Right hindlimb (tissue), 1 donor: ENCODE measurements at regions not wholly inside any gene's neighbourhood (a gene's known extent, or its start where the extent isn't known, plus 50 kb on each side); places are given as distances from the start of the nearest gene placed in this dataset.
A peak's percentile ranks its signal among the peaks of the same experiment; 100 is the strongest.
"Not testable (repeated sequence)": the region's sequence is repeated elsewhere in the genome, so short reads cannot be mapped to it uniquely, and the experiment has no call there.

Experiments
- DNase-seq: peaks from one replicate; pipeline ENCODE4 v3.0.0-alpha.2; 2018

DNA sequence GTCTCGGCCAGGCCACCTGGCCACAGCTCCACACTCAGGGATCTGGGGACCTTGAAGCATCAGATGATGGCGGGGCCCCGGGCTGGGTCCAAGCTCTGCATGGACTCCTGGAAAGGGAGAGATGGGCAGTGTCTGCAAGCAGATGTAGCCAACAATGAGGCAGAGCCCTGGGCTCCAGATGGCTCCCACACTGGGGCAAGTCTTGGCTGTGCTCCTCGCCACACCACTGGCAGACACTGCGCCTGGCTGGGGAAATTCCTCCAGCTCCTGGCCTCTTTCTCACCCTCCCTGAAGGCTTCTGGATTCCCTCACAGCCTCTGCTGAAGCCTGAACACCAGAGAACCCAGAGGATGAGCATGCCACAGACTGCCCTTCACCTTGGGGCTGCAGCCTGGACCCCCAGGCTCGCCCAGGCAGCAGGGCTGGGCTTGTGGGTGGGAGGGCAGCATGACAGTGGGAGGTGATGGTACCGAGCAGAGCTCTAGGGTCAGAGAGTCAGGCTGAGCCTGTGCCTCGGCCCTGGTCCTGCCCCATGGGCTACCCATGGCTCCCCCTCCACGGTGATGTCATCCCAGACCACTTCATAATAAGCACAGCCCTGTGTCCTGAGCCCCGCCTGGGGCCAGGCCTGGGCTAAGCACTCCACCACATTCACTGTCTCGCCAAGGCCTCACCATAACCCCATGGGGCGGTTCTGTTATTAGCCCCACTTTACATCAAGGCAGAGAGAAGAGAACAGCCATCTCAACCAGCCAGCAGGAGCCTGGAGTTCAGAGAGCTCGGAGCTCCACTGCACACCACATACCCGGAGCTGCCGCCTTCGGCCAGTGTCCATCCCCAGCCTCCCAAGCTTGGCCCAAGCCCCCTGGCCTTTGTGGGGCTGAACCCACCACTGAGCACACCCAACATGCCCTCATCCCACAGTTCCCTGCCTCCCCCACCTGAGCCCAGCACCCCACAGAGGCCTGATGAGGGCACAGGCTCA lies 62.2 kb upstream of the ADAMTS2 start:
- DNase-seq: no peak

DNA sequence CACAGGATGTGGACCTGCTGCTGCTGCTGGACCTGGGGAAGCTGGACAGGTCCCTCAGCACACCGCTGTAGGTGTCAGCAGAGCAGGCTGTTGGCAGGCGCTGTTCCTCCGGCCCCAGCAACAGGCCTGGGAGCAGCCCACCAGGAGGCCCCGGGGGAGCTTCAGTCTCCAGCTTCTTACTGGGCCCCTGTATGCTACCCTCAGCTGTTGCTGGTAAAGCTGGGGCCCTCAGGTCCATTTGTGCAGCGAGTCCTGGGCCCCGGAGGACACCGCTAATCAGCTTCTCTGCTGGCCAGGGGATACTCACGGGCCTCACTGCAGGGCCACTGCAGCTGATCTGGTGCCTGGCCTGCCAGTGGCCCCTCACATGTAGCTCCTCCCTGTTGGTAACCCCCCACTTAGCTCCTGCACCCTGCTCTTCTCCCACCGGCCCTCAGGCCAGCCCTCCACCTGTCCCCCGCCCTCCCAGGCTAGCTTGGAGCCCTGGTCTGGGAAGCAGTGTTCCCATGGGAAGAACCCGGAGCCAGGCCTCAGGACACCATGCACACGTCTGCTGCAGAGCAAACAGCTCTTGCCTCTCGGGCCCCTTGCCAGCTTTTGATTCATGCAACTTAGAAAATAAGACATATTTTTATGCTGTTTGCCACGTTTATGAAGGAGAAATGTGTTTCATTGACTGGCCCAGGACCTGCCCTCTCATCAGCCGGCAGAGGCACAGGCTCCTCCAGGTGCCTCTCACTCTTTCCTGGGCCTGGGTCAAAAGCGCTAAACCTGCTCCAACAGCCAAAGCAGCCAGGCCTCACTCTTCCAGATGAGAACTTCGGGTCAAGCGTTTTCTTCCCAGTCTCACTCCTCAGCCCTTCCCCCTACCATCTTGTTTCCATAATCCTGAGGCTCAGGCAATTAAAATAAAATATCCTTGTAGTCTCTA lies 61.0 kb upstream of the ADAMTS2 start:
- peak; percentile 69 for DNase-seq

DNA sequence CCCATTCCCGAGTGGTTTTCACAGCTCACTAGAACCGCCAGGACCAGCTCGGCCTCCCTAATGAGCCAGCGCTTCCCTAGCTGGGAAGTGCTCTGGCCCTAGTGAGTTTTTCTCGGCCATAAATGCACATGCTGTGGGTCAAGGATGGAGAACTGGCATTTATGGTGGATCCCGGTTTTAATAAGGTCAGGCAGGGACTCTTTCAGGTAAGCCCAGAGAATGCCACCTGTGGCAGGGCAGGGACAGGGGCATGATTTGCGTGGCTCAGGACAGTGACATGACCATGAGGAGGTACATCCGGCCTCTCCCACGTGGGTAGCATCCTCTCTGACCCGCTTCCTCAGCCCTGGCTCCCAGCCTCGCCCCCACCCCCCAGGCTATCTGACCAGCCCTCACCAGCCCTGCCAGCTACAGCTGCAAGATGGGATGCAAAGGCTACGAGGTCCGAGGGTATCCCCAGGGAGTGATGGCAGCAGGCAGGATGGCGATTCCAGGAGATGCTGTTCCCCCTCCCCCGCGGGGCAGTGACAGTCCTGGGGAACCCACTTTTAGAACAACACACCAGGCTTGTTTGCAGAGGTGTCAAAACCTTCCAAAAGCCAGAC lies 60.3 kb upstream of the ADAMTS2 start:
- no peak for DNase-seq

DNA sequence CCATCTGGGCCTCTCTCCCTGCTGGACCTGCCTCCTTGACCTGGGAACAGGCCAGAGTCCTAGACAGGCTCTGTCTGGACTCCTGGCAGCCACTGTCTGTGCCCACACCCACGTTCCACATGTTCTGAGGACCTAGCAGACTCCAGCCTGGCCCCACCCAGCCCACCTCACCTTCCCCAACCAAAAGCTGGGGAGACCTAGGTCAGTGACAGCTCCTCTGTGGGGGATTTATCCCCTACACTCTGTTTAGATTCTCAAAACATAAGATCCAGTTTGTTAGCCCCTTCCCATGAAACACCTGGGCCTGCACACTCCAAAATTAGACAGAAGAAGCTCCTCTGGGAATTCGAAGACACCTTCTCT lies 59.8 kb upstream of the ADAMTS2 start:
- no peak for DNase-seq

GRCh38 chr5:179404321-179405053 lies 59.2 kb upstream of the ADAMTS2 start:
- no peak for DNase-seq

DNA sequence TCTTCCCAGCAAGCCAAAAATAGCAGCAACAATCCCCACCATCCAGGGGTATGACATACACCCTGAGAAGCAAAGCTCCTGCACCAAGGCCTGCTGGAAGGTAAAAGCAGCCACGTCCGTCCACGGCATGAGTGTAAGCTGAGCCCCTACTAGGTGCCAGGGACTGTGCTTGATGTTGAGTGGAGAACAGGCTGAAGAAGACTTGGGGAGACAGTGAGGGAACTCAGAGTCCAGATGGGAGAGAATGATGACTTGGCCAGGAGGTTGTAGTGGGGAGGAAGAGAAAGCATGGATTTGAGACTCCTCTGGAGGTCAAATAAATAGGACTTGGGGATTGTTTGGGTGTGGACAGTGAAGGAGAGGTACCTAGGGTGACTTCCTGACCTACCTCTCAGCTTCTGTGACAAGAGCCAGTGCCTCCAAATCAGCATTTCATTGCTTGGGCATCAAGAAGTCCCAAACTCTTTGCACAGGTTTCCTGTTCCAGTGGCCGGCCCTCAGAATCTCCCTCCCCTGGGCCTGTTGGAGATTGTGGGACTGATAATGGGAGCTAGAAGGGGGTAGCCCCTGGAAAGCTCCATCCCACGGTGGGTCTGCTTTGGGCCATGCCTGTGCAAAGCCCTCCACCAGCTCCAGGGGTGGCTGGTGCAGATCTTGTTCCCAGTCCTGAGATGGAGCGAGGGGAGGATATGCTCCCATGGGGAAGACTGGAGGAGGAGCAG lies 58.3 kb upstream of the ADAMTS2 start:
- DNase-seq: no peak

DNA sequence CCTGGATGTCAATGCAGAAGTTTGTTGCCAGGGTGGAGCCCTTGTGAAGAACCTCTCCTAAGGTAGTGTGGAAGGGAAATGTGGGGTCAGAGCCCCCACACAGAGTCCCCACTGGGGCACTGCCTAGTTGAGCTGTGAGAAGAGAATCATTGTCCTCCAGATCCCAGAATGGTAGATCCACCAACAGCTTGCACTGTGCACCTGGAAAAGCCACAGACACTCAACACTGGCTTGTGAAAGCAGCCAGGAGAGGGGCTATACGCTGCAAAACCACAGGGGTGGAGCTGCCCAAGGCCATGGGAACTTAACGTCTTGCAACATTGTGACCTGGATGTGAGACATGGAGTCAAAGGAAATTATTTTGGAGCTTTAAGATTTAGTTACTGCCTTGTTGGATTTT lies 55.2 kb upstream of the ADAMTS2 start:
- DNase-seq: not testable (repeated sequence)

- DNase-seq: no peak
Measured at GRCh38 chr5:179400020-179400419, 54.8 kb upstream of the ADAMTS2 start.

DNA sequence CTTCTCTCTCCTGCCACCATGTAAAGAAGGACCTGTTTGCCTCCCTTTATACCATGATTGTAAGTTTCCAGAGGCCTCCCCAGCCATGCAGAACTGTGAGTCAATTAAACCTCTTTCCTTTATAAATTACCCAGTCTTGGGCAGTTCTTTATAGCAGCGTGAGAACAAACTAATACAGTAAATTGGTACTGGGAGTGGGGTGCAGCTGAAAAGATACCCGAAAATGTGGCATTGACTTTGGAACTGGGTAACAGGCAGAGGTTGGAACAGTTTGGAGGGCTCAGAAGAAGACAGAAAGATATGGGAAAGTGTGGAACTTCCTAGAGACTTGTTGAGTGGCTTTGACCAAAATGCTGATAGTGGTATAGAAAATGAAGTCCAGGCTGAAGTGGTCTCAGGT lies 54.1 kb upstream of the ADAMTS2 start:
- not testable (repeated sequence) for DNase-seq

DNA sequence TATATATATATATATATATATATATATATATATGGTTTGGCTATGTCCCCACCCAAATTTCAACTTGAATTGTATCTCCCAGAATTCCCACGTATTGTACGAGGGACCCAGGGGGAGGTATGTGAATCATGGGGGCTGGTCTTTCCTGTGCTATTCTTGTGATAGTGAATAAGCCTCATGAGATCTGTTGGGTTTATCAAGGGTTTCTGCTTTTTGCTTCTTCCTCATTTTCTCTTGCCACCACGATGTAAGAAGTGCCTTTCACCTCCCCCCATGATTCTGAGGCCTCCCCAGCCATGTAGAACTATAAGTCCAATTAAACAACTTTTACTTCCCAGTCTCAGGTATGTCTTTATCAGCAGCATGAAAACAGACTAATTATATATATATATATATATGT lies 52.3 kb upstream of the ADAMTS2 start:
- DNase-seq: no peak
